Esophagus muscularis mucosa (tissue), 4 donors: ENCODE measurements at regions not wholly inside any gene's neighbourhood (a gene's known extent, or its start where the extent isn't known, plus 50 kb on each side); places are given as distances from the start of the nearest gene placed in this dataset.

Experiments
- EP300 ChIP-seq: sonication (generic); formaldehyde crosslinking; IDR thresholded peaks from one replicate; pipeline ENCODE4 v1.6.1; 2017; ENCODE audit warnings: antibody characterized with exemption
- POLR2AphosphoS5 ChIP-seq, 2 donors: sonication (generic); formaldehyde crosslinking; IDR thresholded peaks; one replicate each; pipeline ENCODE4 v1.6.1; 2017; ENCODE audit warnings: antibody characterized with exemption in 2 of 2
- TF ChIP-seq, protein P1 (sequence below), 3 experiments: fragments of 200-600 bp in 2 of 3; fragments of 450-650 bp in 1 of 3; sonication (generic) in 2 of 3; IDR thresholded peaks; one replicate each; pipeline ENCODE4 v1.5.1; 2017 to 2019; ENCODE audit warnings: antibody characterized with exemption in 3 of 3, mild to moderate bottlenecking in 2 of 3, moderate library complexity in 1 of 3

DNA sequence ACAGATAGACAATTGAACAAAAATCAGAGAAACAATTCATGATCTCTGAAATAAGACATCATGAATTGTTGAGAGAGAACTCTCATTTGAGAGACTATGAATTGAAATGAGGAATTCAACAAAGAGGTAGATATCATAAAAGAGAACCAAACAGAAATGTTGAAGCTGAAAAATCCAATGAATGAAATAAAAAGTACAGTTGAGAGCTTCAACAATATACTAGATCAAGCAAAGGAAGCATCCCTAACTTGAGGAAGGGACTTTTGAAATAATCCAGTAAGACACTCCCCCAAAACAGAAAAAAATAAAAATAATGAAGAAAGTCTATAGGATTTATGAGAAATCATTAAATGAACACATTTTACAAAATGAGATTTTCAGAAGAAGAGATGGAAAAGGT, 310.0 kb upstream of the PCDH10 start:
- TF ChIP-seq, protein P1, sequence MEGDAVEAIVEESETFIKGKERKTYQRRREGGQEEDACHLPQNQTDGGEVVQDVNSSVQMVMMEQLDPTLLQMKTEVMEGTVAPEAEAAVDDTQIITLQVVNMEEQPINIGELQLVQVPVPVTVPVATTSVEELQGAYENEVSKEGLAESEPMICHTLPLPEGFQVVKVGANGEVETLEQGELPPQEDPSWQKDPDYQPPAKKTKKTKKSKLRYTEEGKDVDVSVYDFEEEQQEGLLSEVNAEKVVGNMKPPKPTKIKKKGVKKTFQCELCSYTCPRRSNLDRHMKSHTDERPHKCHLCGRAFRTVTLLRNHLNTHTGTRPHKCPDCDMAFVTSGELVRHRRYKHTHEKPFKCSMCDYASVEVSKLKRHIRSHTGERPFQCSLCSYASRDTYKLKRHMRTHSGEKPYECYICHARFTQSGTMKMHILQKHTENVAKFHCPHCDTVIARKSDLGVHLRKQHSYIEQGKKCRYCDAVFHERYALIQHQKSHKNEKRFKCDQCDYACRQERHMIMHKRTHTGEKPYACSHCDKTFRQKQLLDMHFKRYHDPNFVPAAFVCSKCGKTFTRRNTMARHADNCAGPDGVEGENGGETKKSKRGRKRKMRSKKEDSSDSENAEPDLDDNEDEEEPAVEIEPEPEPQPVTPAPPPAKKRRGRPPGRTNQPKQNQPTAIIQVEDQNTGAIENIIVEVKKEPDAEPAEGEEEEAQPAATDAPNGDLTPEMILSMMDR (IDR thresholded peaks at IDR 0.05) = no peak
- TF ChIP-seq EP300 = no peak
- no peak for TF ChIP-seq POLR2AphosphoS5 (IDR thresholded peaks at IDR 0.05)
